Neural crest cell (in vitro differentiated cells): ENCODE measurements at regions not wholly inside any gene's neighbourhood (a gene's known extent, or its start where the extent isn't known, plus 50 kb on each side); places are given as distances from the start of the nearest gene placed in this dataset.

ENCODE experiments used
- DNase-seq: peaks from one replicate; pipeline ENCODE4 v3.0.0; 2021; ENCODE audit warnings: low read depth, mixed read lengths, low spot score
- H3K27ac Mint-ChIP-seq: one replicate; pipeline ENCODE4 v1.8.0; 2021; ENCODE audit warnings: mild to moderate bottlenecking, mixed read lengths; ENCODE audit not compliant: unreplicated experiment
- H3K27me3 Mint-ChIP-seq: 2 replicates; pipeline ENCODE4 v1.8.0; 2021; ENCODE audit warnings: low read depth, mild to moderate bottlenecking, mixed read lengths
- H3K36me3 Mint-ChIP-seq: 2 replicates; pipeline ENCODE4 v1.8.0; 2021; ENCODE audit warnings: low read depth, mild to moderate bottlenecking, mixed read lengths
- H3K4me1 Mint-ChIP-seq: 2 replicates; pipeline ENCODE4 v1.8.0; 2021; ENCODE audit warnings: mixed read lengths
- H3K4me3 Mint-ChIP-seq: one replicate; pipeline ENCODE4 v1.8.0; 2021; ENCODE audit warnings: mild to moderate bottlenecking, mixed read lengths
- H3K9me3 Mint-ChIP-seq: 2 replicates; pipeline ENCODE4 v1.8.0; 2021; ENCODE audit warnings: mixed read lengths
- TF ChIP-seq, protein P1 (sequence below): fragments of 200-600 bp; sonication (generic); conservative IDR thresholded peaks from 2 replicates; pipeline ENCODE4 v1.5.0; 2021; ENCODE audit warnings: antibody characterized with exemption, mild to moderate bottlenecking

DNA sequence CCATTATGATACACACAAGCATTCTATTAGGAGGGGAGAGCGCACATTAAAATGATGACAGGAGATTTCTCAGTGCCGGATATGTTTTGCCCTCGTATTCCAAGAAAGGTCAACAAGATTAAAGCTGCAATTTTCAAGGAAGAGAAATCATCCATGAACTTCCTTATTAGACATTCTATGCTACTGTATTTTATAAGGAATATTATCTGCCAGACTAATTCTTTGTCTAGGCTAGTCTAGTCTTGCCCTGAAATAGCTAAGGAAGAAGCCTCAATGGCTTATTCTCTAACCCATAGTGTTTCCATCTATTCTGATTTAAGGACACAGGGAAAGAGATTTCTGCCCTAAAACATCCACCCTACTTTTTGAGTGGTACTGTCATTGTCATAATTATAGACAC lies 315.4 kb downstream of the ADGRG6 start:
- Mint-ChIP-seq H3K36me3 (no peaks in the 10 kb centered on the region), H3K9me3 (peaks cover 3% of the 10 kb centered on the region), H3K4me3 (no peak overlapping the region), H3K27ac (no peak overlapping the region), H3K27me3 (peaks cover 5% of the 10 kb centered on the region), H3K4me1 (no peaks in the 10 kb centered on the region)
- DNase-seq, result no peak
- TF ChIP-seq, protein P1, sequence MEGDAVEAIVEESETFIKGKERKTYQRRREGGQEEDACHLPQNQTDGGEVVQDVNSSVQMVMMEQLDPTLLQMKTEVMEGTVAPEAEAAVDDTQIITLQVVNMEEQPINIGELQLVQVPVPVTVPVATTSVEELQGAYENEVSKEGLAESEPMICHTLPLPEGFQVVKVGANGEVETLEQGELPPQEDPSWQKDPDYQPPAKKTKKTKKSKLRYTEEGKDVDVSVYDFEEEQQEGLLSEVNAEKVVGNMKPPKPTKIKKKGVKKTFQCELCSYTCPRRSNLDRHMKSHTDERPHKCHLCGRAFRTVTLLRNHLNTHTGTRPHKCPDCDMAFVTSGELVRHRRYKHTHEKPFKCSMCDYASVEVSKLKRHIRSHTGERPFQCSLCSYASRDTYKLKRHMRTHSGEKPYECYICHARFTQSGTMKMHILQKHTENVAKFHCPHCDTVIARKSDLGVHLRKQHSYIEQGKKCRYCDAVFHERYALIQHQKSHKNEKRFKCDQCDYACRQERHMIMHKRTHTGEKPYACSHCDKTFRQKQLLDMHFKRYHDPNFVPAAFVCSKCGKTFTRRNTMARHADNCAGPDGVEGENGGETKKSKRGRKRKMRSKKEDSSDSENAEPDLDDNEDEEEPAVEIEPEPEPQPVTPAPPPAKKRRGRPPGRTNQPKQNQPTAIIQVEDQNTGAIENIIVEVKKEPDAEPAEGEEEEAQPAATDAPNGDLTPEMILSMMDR, result no peak

DNA sequence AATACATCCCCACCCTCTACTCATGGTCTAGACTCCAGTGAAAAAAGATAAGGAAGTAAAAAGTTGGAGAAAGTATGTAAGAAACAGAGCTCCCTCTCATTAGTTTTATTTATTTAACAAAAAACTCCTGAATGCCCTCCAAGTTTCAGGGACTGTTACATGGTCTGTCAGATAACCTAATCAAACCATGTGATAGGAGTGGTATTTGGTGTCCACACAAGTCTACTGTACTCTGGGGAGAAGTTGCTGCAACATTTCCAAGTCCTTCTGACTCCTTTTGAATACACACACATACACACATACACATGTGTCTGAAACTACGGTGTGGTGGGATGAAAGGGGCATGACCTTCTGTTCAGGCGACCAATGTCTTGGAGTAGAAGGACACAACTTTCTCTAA lies 320.0 kb downstream of the ADGRG6 start:
- DNase-seq, result no peak
- no peak overlapping the region for H3K4me3 Mint-ChIP-seq

DNA sequence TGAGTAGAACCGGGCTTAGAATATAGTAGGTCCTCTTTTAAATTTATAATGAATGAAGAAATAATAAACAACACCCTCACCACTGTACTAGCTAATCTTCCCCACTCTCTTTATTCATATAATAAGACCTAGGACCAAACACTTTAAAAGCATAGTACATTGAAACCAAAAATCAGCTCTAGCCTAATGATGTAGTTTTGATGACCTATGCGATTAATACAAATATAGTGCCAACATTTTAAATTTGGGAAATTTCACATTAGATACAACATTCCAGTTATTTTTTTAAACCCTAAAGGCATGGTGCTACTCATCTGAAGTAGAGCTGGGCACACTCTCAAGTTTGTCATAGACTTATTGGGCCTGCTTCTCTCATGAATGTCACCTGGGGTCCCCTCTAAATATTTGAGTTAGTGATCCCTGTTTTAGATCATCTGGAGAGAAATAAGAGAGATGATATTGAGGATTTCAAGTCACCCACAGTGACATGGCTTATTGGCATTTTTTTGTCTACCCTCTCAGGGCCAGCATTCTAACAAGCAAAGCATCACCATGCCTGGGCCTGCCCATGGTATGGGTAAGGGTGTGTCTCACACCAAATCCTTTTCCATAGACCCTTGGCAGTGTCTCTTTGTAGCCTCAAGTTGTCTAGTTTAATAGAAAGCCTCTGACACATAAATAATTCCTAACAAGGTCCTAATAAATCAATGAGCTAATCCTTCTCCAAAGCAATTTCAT lies 319.8 kb downstream of the HIVEP2 start:
- DNase-seq, result no peak
- H3K27me3 Mint-ChIP-seq, result no peaks in the 10 kb centered on the region
- peak overlapping the region; percentile 43 for H3K27ac Mint-ChIP-seq
- no peak overlapping the region for H3K4me3 Mint-ChIP-seq
- no peaks in the 10 kb centered on the region for H3K9me3 Mint-ChIP-seq
- H3K36me3 Mint-ChIP-seq, result no peaks in the 10 kb centered on the region
- TF ChIP-seq, protein P1, result no peak
- peaks cover 5% of the 10 kb centered on the region for H3K4me1 Mint-ChIP-seq

More for the DNA sequence above, 320.0 kb downstream of the ADGRG6 start:
- no peak overlapping the region for H3K27ac Mint-ChIP-seq
- H3K4me1 Mint-ChIP-seq, result peaks cover 2% of the 10 kb centered on the region
- H3K9me3 Mint-ChIP-seq, result no peaks in the 10 kb centered on the region
- TF ChIP-seq, protein P1, result no peak
- H3K27me3 Mint-ChIP-seq, result peaks cover 5% of the 10 kb centered on the region
- H3K36me3 Mint-ChIP-seq, result no peaks in the 10 kb centered on the region

DNA sequence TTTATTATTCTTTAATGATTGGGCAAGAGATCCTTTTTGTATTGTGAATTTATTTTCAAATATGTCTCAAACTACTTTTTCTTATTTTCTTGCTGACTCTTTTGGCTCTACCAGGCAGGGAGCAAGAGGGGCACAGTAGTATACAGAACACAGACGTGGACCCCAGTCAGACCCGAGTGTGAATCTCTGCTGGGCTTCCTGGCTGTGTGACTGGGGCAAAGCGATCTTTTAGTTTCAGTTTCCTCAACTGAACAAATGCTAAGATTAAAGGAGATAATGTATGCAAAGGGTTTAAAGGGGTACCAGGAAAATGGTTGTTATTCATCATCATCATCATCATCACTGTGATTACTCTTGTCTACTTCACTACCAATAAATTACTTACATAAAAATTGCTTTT lies 317.5 kb downstream of the HIVEP2 start:
- Mint-ChIP-seq H3K9me3 (no peaks in the 10 kb centered on the region), H3K27ac (no peak overlapping the region), H3K27me3 (no peaks in the 10 kb centered on the region), H3K4me3 (no peak overlapping the region), H3K36me3 (no peaks in the 10 kb centered on the region), H3K4me1 (peaks cover 15% of the 10 kb centered on the region)
- DNase-seq, result no peak
- TF ChIP-seq, protein P1, result no peak

DNA sequence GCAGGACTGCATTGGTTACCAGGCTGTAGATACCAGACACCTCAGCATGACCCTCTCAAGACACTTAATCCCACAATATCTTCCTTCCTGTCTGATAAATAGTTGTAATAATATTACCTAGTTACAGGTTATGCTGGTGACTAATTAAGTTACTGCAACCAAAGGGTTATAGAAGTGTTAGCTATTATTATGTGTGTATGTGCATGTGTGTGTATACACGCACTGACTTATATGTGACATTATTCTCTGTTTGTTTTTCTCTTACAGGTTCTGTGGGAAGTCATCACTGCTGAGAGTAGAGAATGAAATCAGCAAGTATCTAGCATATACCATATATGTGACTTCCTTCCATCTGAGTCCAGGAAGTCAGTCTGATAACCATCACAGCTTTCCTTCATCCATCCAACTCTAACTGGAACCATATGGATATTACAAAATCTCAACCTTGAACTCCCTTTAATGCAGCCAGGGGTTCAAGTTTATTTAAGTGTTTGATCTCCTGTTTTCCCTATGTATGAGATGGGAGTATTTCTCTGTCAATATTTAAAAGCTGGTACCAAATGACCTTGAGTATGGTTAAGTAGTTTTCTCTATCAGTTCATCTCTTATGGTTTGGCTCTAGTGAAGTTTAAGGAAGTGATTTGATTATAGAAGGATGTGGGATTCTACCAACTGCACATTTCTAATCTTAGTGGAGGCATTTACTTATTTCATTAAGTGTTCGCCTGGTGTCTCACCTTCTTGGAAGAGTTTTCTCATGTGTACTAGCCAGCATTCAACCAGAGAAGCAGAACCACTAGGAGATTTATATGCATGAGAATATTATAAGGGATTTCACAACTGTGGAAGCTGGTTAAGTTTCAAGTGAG lies 313.2 kb downstream of the HIVEP2 start:
- DNase-seq, result no peak
- H3K27ac Mint-ChIP-seq, result no peak overlapping the region
- H3K36me3 Mint-ChIP-seq, result no peaks in the 10 kb centered on the region
- H3K27me3 Mint-ChIP-seq, result no peaks in the 10 kb centered on the region
- no peaks in the 10 kb centered on the region for H3K9me3 Mint-ChIP-seq
- peaks cover 18% of the 10 kb centered on the region for H3K4me1 Mint-ChIP-seq
- H3K4me3 Mint-ChIP-seq, result no peak overlapping the region
- TF ChIP-seq, protein P1, result no peak
